ENCODE measurements at regions not wholly inside any gene's neighbourhood (a gene's known extent, or its start where the extent isn't known, plus 50 kb on each side); places are given as distances from the start of the nearest gene placed in this dataset.

- no peak overlapping the region for H2AK5ac ChIP-seq (ENCODE audit: low read depth, low read length)
- H3K27ac ChIP-seq (ENCODE audit: low read depth, low read length) = no peak overlapping the region
- H3K9me3 ChIP-seq (ENCODE audit: insufficient read depth in 2 of 2, low read depth in 1 of 2, low read length in 1 of 2) = no peaks in the 10 kb centered on the region
- H3K27me3 ChIP-seq (replicated peaks in 1 of 4; ENCODE audit: control insufficient read depth in 3 of 4, extremely low read depth in 1 of 4, insufficient read depth in 3 of 4, low read length in 3 of 4) = no peaks in the 10 kb centered on the region
- FAIRE-seq (no peak), DNase-seq (ENCODE audit: low read depth in 1 of 2, low spot score in 2 of 2) (no peak)
- no peaks in the 10 kb centered on the region for H3K79me2 ChIP-seq (ENCODE audit: control insufficient read depth in 1 of 2, insufficient read depth in 2 of 2, low read length in 2 of 2)
- no peaks in the 10 kb centered on the region for H4K20me1 ChIP-seq (replicated peaks in 1 of 2; ENCODE audit: control insufficient read depth in 1 of 2, insufficient read depth in 2 of 2, low read length in 2 of 2)
- H4K91ac ChIP-seq (replicated peaks; ENCODE audit: insufficient read length, low read length) = no peak overlapping the region
- H3K9ac ChIP-seq (replicated peaks in 1 of 4; ENCODE audit: extremely low read depth in 1 of 4, low read depth in 3 of 4, low read length in 3 of 4) = no peak overlapping the region
- TF ChIP-seq POLR2AphosphoS5 (IDR thresholded peaks at IDR 0.05; ENCODE audit: low read depth, low read length) (no peak), KDM1A (IDR thresholded peaks at IDR 0.05; ENCODE audit: borderline replicate concordance, low read length) (no peak)
- no peak overlapping the region for H3K18ac ChIP-seq (ENCODE audit: extremely low read depth, low read length)
- no peak overlapping the region for H2BK20ac ChIP-seq (ENCODE audit: low read length)
- H3K23me2 ChIP-seq (ENCODE audit: low read depth, low read length) = no peaks in the 10 kb centered on the region
- ChIA-PET POLR2A (ENCODE audit: partially characterized antibody) (no interaction called here), CTCF (ENCODE audit: partially characterized antibody) (interaction anchor here (0.8 kb wide), 1 partner anchor 75 kb away, joined by 3 read pairs; no protein-coding TSS in a partner anchor)
- no peaks in the 10 kb centered on the region for H3K79me1 ChIP-seq (ENCODE audit: low read depth, low read length)
- H2BK5ac ChIP-seq (ENCODE audit: low read depth, low read length) = no peak overlapping the region
- H3K4me3 ChIP-seq (ENCODE audit: extremely low read depth in 1 of 4, insufficient read depth in 2 of 4, low read depth in 3 of 4, low read length in 4 of 4) = no peak overlapping the region
- H3K4me2 ChIP-seq (ENCODE audit: insufficient read depth in 1 of 2, low read depth in 2 of 2, low read length in 2 of 2) = no peak overlapping the region
- H4K8ac ChIP-seq (ENCODE audit: extremely low read depth, insufficient read depth, low read length) = no peak overlapping the region
- no peak overlapping the region for H2BK15ac ChIP-seq (ENCODE audit: low read length)
- H2BK120ac ChIP-seq (replicated peaks; ENCODE audit: low read depth, low read length) = no peak overlapping the region
- H3K14ac ChIP-seq (ENCODE audit: insufficient read length) = no peak overlapping the region
- H3K23ac ChIP-seq (ENCODE audit: insufficient read length) = no peak overlapping the region
- no peak overlapping the region for H3K56ac ChIP-seq (replicated peaks; ENCODE audit: insufficient read length, low read depth, low read length)
- H3K36me3 ChIP-seq (ENCODE audit: control insufficient read depth in 2 of 4, insufficient read depth in 4 of 4, low read length in 3 of 4) = no peaks in the 10 kb centered on the region
- H2AFZ ChIP-seq (ENCODE audit: low read length) = no peak overlapping the region
- H2BK12ac ChIP-seq (ENCODE audit: low read depth, low read length) = no peak overlapping the region
- no peak overlapping the region for H4K5ac ChIP-seq (ENCODE audit: insufficient read length, low read depth, low read length)
- H3K4ac ChIP-seq (replicated peaks; ENCODE audit: insufficient read length, low read depth, low read length) = no peak overlapping the region
- H3K4me1 ChIP-seq (replicated peaks in 1 of 4; ENCODE audit: control insufficient read depth in 3 of 4, insufficient read depth in 4 of 4, low read length in 3 of 4) = peaks cover 0 to 3% (median 0%) of the 10 kb centered on the region in 4 experiments; a peak in 2 of 7 replicates
These were observed 1559.5 kb upstream of the TENM4 start for GRCh38 chr11:81000334-81000733.

Data from H1 (cell line).